ENCODE measurements at regions not wholly inside any gene's neighbourhood (a gene's known extent, or its start where the extent isn't known, plus 50 kb on each side); places are given as distances from the start of the nearest gene placed in this dataset.

DNA sequence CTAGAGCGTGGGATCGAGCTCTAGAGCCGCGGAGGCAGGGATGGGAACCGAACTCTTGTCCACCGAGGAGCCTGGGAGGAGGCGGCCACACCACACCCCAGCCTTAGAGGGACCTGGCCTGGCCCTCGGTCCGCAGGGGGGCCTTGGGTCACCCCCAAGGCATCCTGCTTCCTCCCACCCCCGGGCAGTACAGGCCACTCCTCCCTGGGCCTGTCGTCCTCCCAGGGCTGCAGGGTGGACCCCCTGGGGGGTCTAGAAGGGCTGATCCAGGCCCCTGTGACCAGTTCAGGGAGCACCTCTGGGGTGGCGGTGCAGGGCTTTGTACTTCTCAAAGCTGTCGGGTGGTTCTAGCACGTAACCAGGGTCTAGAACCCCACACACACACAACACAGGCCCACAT is 79.1 kb upstream of the FBRSL1 start:
- Histone ChIP-seq H3K27ac (no peak overlapping the region), H3K9me3 (ENCODE audit: insufficient read depth, low read depth) (no peaks in the 10 kb centered on the region), H2AFZ (no peak overlapping the region), H3K79me2 (ENCODE audit: low read depth) (no peaks in the 10 kb centered on the region), H3K4me3 (no peak overlapping the region), H3K27me3 (ENCODE audit: insufficient read depth, low read depth) (peaks cover 53% of the 10 kb centered on the region), H3F3A (ENCODE audit: insufficient read depth, low read depth) (peaks cover 3% of the 10 kb centered on the region; the same call in 1 of the 2 replicates), H4K20me1 (ENCODE audit: insufficient read depth) (no peaks in the 10 kb centered on the region; the same call in 1 of the 2 replicates), H3K4me1 (replicated peaks; ENCODE audit: insufficient read depth) (no peaks in the 10 kb centered on the region), H3K36me3 (ENCODE audit: low read depth) (no peaks in the 10 kb centered on the region), H3K4me2 (no peak overlapping the region), H3K9me2 (ENCODE audit: insufficient read depth) (no peaks in the 10 kb centered on the region)
- TF ChIP-seq, protein P1, sequence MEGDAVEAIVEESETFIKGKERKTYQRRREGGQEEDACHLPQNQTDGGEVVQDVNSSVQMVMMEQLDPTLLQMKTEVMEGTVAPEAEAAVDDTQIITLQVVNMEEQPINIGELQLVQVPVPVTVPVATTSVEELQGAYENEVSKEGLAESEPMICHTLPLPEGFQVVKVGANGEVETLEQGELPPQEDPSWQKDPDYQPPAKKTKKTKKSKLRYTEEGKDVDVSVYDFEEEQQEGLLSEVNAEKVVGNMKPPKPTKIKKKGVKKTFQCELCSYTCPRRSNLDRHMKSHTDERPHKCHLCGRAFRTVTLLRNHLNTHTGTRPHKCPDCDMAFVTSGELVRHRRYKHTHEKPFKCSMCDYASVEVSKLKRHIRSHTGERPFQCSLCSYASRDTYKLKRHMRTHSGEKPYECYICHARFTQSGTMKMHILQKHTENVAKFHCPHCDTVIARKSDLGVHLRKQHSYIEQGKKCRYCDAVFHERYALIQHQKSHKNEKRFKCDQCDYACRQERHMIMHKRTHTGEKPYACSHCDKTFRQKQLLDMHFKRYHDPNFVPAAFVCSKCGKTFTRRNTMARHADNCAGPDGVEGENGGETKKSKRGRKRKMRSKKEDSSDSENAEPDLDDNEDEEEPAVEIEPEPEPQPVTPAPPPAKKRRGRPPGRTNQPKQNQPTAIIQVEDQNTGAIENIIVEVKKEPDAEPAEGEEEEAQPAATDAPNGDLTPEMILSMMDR (conservative IDR thresholded peaks at IDR 0.05), result no peak
- no peak for TF ChIP-seq EZH2 (IDR thresholded peaks at IDR 0.05; ENCODE audit: low read depth)
- ChIA-PET POLR2A (ENCODE audit: unreplicated experiment) (no interaction called here), CTCF (no interaction called here)
- no TSS peak for BruUV-seq (replicated peaks)
- DNase-seq, result no peak
- intact Hi-C loops (cut with micrococcal nuclease; ENCODE audit: unreplicated experiment), result no loop called here

GRCh38 chr12:132410296-132410625 is 79.7 kb upstream of the FBRSL1 start:
- no peak overlapping the region for H3K4me2 ChIP-seq
- peaks cover 54% of the 10 kb centered on the region for H3K27me3 ChIP-seq (ENCODE audit: insufficient read depth, low read depth)
- H4K20me1 ChIP-seq (ENCODE audit: insufficient read depth), result no peaks in the 10 kb centered on the region; the same call in 1 of the 2 replicates
- H3F3A ChIP-seq (ENCODE audit: insufficient read depth, low read depth), result peaks cover 3% of the 10 kb centered on the region; the same call in 1 of the 2 replicates
- BruUV-seq (replicated peaks), result no TSS peak
- TF ChIP-seq, protein P1 (conservative IDR thresholded peaks at IDR 0.05), result no peak
- TF ChIP-seq EZH2 (IDR thresholded peaks at IDR 0.05; ENCODE audit: low read depth), result no peak
- no peak for DNase-seq
- H3K9me2 ChIP-seq (ENCODE audit: insufficient read depth), result no peaks in the 10 kb centered on the region
- CTCF ChIA-PET, result no interaction called here
- H3K36me3 ChIP-seq (ENCODE audit: low read depth), result no peaks in the 10 kb centered on the region
- no peaks in the 10 kb centered on the region for H3K4me1 ChIP-seq (replicated peaks; ENCODE audit: insufficient read depth)
- H3K27ac ChIP-seq, result no peak overlapping the region
- no peaks in the 10 kb centered on the region for H3K9me3 ChIP-seq (ENCODE audit: insufficient read depth, low read depth)
- H2AFZ ChIP-seq, result no peak overlapping the region
- H3K4me3 ChIP-seq, result no peak overlapping the region
- intact Hi-C loops (cut with micrococcal nuclease; ENCODE audit: unreplicated experiment), result no loop called here
- POLR2A ChIA-PET (ENCODE audit: unreplicated experiment), result no interaction called here
- no peaks in the 10 kb centered on the region for H3K79me2 ChIP-seq (ENCODE audit: low read depth)

GRCh38 chr12:132409495-132410295 is 80.3 kb upstream of the FBRSL1 start:
- Histone ChIP-seq H3K4me1 (replicated peaks; ENCODE audit: insufficient read depth) (no peaks in the 10 kb centered on the region), H3K79me2 (ENCODE audit: low read depth) (no peaks in the 10 kb centered on the region), H3K27me3 (ENCODE audit: insufficient read depth, low read depth) (peaks cover 59% of the 10 kb centered on the region), H2AFZ (no peak overlapping the region), H3K4me2 (no peak overlapping the region), H3K36me3 (ENCODE audit: low read depth) (no peaks in the 10 kb centered on the region), H3K9me3 (ENCODE audit: insufficient read depth, low read depth) (no peaks in the 10 kb centered on the region), H3K27ac (no peak overlapping the region), H3K9me2 (ENCODE audit: insufficient read depth) (no peaks in the 10 kb centered on the region), H4K20me1 (ENCODE audit: insufficient read depth) (no peaks in the 10 kb centered on the region; the same call in 1 of the 2 replicates), H3F3A (ENCODE audit: insufficient read depth, low read depth) (peaks cover 3% of the 10 kb centered on the region; the same call in 1 of the 2 replicates), H3K4me3 (no peak overlapping the region)
- intact Hi-C loops (cut with micrococcal nuclease; ENCODE audit: unreplicated experiment), result no loop called here
- CTCF ChIA-PET, result no interaction called here
- no TSS peak for BruUV-seq (replicated peaks)
- POLR2A ChIA-PET (ENCODE audit: unreplicated experiment), result no interaction called here
- DNase-seq, result no peak
- TF ChIP-seq, protein P1 (conservative IDR thresholded peaks at IDR 0.05), result no peak
